ENCODE measurements at regions not wholly inside any gene's neighbourhood (a gene's known extent, or its start where the extent isn't known, plus 50 kb on each side); places are given as distances from the start of the nearest gene placed in this dataset.

GRCh38 chr6:113397236-113397635 is 459.9 kb upstream of the MARCKS start:
- no peak for DNase-seq
- no peaks in the 10 kb centered on the region for H3F3A ChIP-seq (ENCODE audit: insufficient read depth, low read length)
- no peak overlapping the region for H3K4me3 ChIP-seq (ENCODE audit: low read length)
- H3K4me2 ChIP-seq (ENCODE audit: low read depth, low read length) = no peak overlapping the region
- H3K4me1 ChIP-seq (ENCODE audit: low read length) = no peaks in the 10 kb centered on the region
- no peaks in the 10 kb centered on the region for H3K9me3 ChIP-seq (replicated peaks; ENCODE audit: insufficient read depth, low read length)
- H3K36me3 ChIP-seq (replicated peaks; ENCODE audit: insufficient read depth, low read length) = no peaks in the 10 kb centered on the region
- H3K27me3 ChIP-seq (replicated peaks; ENCODE audit: insufficient read depth, low read length) = no peaks in the 10 kb centered on the region
- no peak for TF ChIP-seq EZH2phosphoT487 (IDR thresholded peaks at IDR 0.05; ENCODE audit: low read length)
- no peak for TF ChIP-seq EZH2 (optimal IDR thresholded peaks at IDR 0.05; ENCODE audit: low read depth, low read length)
- no peak for TF ChIP-seq CTCF (IDR thresholded peaks at IDR 0.05; ENCODE audit: low read length)
- H3K9ac ChIP-seq (ENCODE audit: low read length) = no peak overlapping the region
- no peaks in the 10 kb centered on the region for H3K79me2 ChIP-seq (ENCODE audit: low read length)
- no peak overlapping the region for H2AFZ ChIP-seq (ENCODE audit: low read length)
- H3K9me2 ChIP-seq (replicated peaks; ENCODE audit: insufficient read depth, low read length) = no peaks in the 10 kb centered on the region
- no peaks in the 10 kb centered on the region for H4K20me1 ChIP-seq (ENCODE audit: insufficient read depth, low read length)
- H3K27ac ChIP-seq (ENCODE audit: low read length) = no peak overlapping the region

- no peak overlapping the region for H3K4me2 ChIP-seq (ENCODE audit: low read depth, low read length)
- no peak overlapping the region for H3K4me3 ChIP-seq (ENCODE audit: low read length)
- no peaks in the 10 kb centered on the region for H4K20me1 ChIP-seq (ENCODE audit: insufficient read depth, low read length)
- H3K9me3 ChIP-seq (replicated peaks; ENCODE audit: insufficient read depth, low read length) = no peaks in the 10 kb centered on the region
- H3K4me1 ChIP-seq (ENCODE audit: low read length) = no peaks in the 10 kb centered on the region
- no peak overlapping the region for H2AFZ ChIP-seq (ENCODE audit: low read length)
- H3K36me3 ChIP-seq (replicated peaks; ENCODE audit: insufficient read depth, low read length) = no peaks in the 10 kb centered on the region
- no peaks in the 10 kb centered on the region for H3K79me2 ChIP-seq (ENCODE audit: low read length)
- TF ChIP-seq EZH2phosphoT487 (IDR thresholded peaks at IDR 0.05; ENCODE audit: low read length) (no peak), EZH2 (optimal IDR thresholded peaks at IDR 0.05; ENCODE audit: low read depth, low read length) (no peak), CTCF (IDR thresholded peaks at IDR 0.05; ENCODE audit: low read length) (no peak)
- H3F3A ChIP-seq (ENCODE audit: insufficient read depth, low read length) = no peaks in the 10 kb centered on the region
- H3K27ac ChIP-seq (ENCODE audit: low read length) = no peak overlapping the region
- no peaks in the 10 kb centered on the region for H3K27me3 ChIP-seq (replicated peaks; ENCODE audit: insufficient read depth, low read length)
- no peak for DNase-seq
- no peaks in the 10 kb centered on the region for H3K9me2 ChIP-seq (replicated peaks; ENCODE audit: insufficient read depth, low read length)
- no peak overlapping the region for H3K9ac ChIP-seq (ENCODE audit: low read length)
Measured at GRCh38 chr6:113401231-113401630, 455.9 kb upstream of the MARCKS start.

- H3K4me3 ChIP-seq (ENCODE audit: low read length) = no peak overlapping the region
- H3K36me3 ChIP-seq (replicated peaks; ENCODE audit: insufficient read depth, low read length) = no peaks in the 10 kb centered on the region
- no peaks in the 10 kb centered on the region for H3K79me2 ChIP-seq (ENCODE audit: low read length)
- TF ChIP-seq CTCF (IDR thresholded peaks at IDR 0.05; ENCODE audit: low read length) (no peak), EZH2 (optimal IDR thresholded peaks at IDR 0.05; ENCODE audit: low read depth, low read length) (no peak), EZH2phosphoT487 (IDR thresholded peaks at IDR 0.05; ENCODE audit: low read length) (no peak)
- H3K9me3 ChIP-seq (replicated peaks; ENCODE audit: insufficient read depth, low read length) = no peaks in the 10 kb centered on the region
- H3K4me1 ChIP-seq (ENCODE audit: low read length) = no peaks in the 10 kb centered on the region
- H3K9me2 ChIP-seq (replicated peaks; ENCODE audit: insufficient read depth, low read length) = no peaks in the 10 kb centered on the region
- H3K4me2 ChIP-seq (ENCODE audit: low read depth, low read length) = no peak overlapping the region
- H3K27ac ChIP-seq (ENCODE audit: low read length) = no peak overlapping the region
- DNase-seq = no peak
- H4K20me1 ChIP-seq (ENCODE audit: insufficient read depth, low read length) = no peaks in the 10 kb centered on the region
- no peak overlapping the region for H2AFZ ChIP-seq (ENCODE audit: low read length)
- no peaks in the 10 kb centered on the region for H3F3A ChIP-seq (ENCODE audit: insufficient read depth, low read length)
- no peak overlapping the region for H3K9ac ChIP-seq (ENCODE audit: low read length)
- H3K27me3 ChIP-seq (replicated peaks; ENCODE audit: insufficient read depth, low read length) = no peaks in the 10 kb centered on the region
Measured at GRCh38 chr6:113402544-113402943, 454.6 kb upstream of the MARCKS start.

Data from MM.1S (cell line).